ENCODE measurements at regions not wholly inside any gene's neighbourhood (a gene's known extent, or its start where the extent isn't known, plus 50 kb on each side); places are given as distances from the start of the nearest gene placed in this dataset.

- TF ChIP-seq REST (IDR thresholded peaks at IDR 0.05; ENCODE audit: borderline replicate concordance in 1 of 2, low read depth in 1 of 2, low read length in 2 of 2) = no peak
- no peak for TF ChIP-seq XRCC5 (optimal IDR thresholded peaks at IDR 0.05; ENCODE audit: low read length)
- TF ChIP-seq CERS6 (CRISPR knock-in tag; IDR thresholded peaks at IDR 0.05) = no peak
- TF ChIP-seq CTCF (CRISPR knock-in tag; IDR thresholded peaks at IDR 0.05) = no peak
- TF ChIP-seq ZNF251 (CRISPR knock-in tag; IDR thresholded peaks at IDR 0.05) = no peak
- TF ChIP-seq ZNF580 (CRISPR knock-in tag; IDR thresholded peaks at IDR 0.05; ENCODE audit: borderline replicate concordance, low read depth) = no peak
Measured at GRCh38 chr4:108519208-108519833, 101.1 kb upstream of the RPL34 start.
